ENCODE measurements at regions not wholly inside any gene's neighbourhood (a gene's known extent, or its start where the extent isn't known, plus 50 kb on each side); places are given as distances from the start of the nearest gene placed in this dataset.
A peak's percentile ranks its signal among the peaks of the same experiment; 100 is the strongest.

DNA sequence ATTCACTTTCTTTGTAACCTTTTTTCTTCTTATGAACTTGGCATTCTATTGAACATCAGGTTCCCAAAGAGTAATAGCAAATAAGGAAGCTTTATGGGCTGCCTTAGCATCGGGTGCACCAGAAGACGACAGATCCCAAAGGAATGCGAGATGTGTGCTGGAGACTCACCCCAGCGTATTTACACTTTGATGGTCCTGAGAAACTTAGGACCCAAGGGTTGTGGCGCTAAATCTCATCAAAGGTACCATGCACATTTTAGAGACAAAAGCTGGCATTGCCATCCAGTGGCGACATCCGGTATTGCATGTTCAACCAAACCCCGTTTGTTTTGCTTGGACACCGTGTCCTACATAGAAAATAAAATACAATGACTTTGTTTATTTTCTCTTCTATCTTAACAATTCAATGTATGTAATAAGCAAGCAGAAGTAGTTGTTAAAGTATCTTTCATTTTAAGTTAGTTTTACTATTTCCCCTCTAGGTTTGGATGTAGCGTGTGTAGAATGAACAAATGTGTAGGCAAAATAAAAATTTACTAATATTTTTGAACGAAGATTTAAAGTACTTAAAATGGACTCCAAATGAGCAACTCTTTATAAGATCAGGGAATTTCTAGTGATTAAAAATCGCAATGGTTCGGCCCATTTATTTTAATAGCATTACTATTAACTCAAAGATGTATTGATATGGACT lies 1154.8 kb downstream of the GATA3 start:
- intact Hi-C loops (cut with micrococcal nuclease; ENCODE audit: unreplicated experiment), result loop anchor here (1.0 to 5.0 kb wide), 6 partner anchors 92 to 1682 kb away; partner anchors contain the start of gene GATA3
- BruUV-seq (replicated peaks), result no TSS peak
- POLR2A ChIA-PET (ENCODE audit: unreplicated experiment), result interaction anchor here (0.6 kb wide), 1 partner anchor 107 kb away, joined by 6 read pairs; no protein-coding TSS in a partner anchor

DNA sequence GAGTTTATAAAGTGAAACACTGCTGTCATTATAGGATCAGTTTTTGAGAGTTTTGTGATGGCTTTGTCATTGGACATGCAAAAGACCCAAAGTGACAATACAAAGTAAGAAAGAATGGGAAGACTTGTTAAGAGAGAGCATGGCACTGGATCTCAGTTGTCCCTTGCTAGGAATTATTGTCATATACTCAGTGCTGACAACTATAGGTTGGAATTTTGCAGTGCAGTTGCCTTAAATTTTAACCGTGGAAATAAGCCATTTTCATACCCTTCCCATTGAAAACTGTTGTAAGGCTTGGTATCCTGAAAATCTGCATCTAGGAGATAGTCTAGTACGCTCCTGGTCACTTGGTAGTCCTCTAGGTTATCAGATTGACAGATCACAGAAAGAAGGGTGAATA lies 1156.7 kb downstream of the GATA3 start:
- no peak overlapping the region for H3K4me3 ChIP-seq
- no peaks in the 10 kb centered on the region for H3K9me2 ChIP-seq (ENCODE audit: insufficient read depth)
- no peak overlapping the region for H2AFZ ChIP-seq
- H3K27me3 ChIP-seq (ENCODE audit: insufficient read depth, low read depth), result no peaks in the 10 kb centered on the region
- no peaks in the 10 kb centered on the region for H3K4me1 ChIP-seq (replicated peaks; ENCODE audit: insufficient read depth)
- no peak for TF ChIP-seq EZH2 (IDR thresholded peaks at IDR 0.05; ENCODE audit: low read depth)
- no peak for TF ChIP-seq CTCF (conservative IDR thresholded peaks at IDR 0.05)
- H4K20me1 ChIP-seq (ENCODE audit: insufficient read depth), result no peaks in the 10 kb centered on the region
- no peaks in the 10 kb centered on the region for H3K36me3 ChIP-seq (ENCODE audit: low read depth)
- no peaks in the 10 kb centered on the region for H3K9me3 ChIP-seq (ENCODE audit: insufficient read depth, low read depth)
- POLR2A ChIA-PET (ENCODE audit: unreplicated experiment), result no interaction called here
- H3K27ac ChIP-seq, result no peak overlapping the region
- CTCF ChIA-PET, result no interaction called here
- DNase-seq, result no peak
- no peaks in the 10 kb centered on the region for H3F3A ChIP-seq (ENCODE audit: insufficient read depth, low read depth)
- H3K79me2 ChIP-seq (ENCODE audit: low read depth), result no peaks in the 10 kb centered on the region
- no peak overlapping the region for H3K4me2 ChIP-seq
- BruUV-seq (replicated peaks), result no TSS peak
- intact Hi-C loops (cut with micrococcal nuclease; ENCODE audit: unreplicated experiment), result no loop called here

More for the DNA sequence above, 1154.8 kb downstream of the GATA3 start:
- Histone ChIP-seq H3K36me3 (ENCODE audit: low read depth) (no peaks in the 10 kb centered on the region), H2AFZ (no peak overlapping the region; the same call in 1 of the 2 replicates), H4K20me1 (ENCODE audit: insufficient read depth) (no peaks in the 10 kb centered on the region), H3K27ac (no peak overlapping the region), H3K4me2 (peak overlapping the region; percentile 44), H3K4me3 (no peak overlapping the region), H3K27me3 (ENCODE audit: insufficient read depth, low read depth) (no peaks in the 10 kb centered on the region), H3K9me3 (ENCODE audit: insufficient read depth, low read depth) (no peaks in the 10 kb centered on the region), H3K79me2 (ENCODE audit: low read depth) (no peaks in the 10 kb centered on the region), H3F3A (ENCODE audit: insufficient read depth, low read depth) (no peaks in the 10 kb centered on the region), H3K9me2 (ENCODE audit: insufficient read depth) (no peaks in the 10 kb centered on the region), H3K4me1 (replicated peaks; ENCODE audit: insufficient read depth) (no peaks in the 10 kb centered on the region)
- DNase-seq, result peak; percentile 61 to 69
- TF ChIP-seq CTCF (conservative IDR thresholded peaks at IDR 0.05) (peak; percentile 87), EZH2 (IDR thresholded peaks at IDR 0.05; ENCODE audit: low read depth) (no peak)
- CTCF ChIA-PET, result interaction anchor here (1.0 kb wide), 1 partner anchor 88 kb away, joined by 3 read pairs; no protein-coding TSS in a partner anchor

GRCh38 chr10:9214618-9215017 lies 1160.1 kb downstream of the GATA3 start:
- H3K79me2 ChIP-seq (ENCODE audit: low read depth), result no peaks in the 10 kb centered on the region
- H3K4me3 ChIP-seq, result no peak overlapping the region
- no peaks in the 10 kb centered on the region for H3F3A ChIP-seq (ENCODE audit: insufficient read depth, low read depth)
- no peak overlapping the region for H3K27ac ChIP-seq
- TF ChIP-seq CTCF (conservative IDR thresholded peaks at IDR 0.05) (no peak), EZH2 (IDR thresholded peaks at IDR 0.05; ENCODE audit: low read depth) (no peak)
- ChIA-PET CTCF (no interaction called here), POLR2A (ENCODE audit: unreplicated experiment) (no interaction called here)
- no peak overlapping the region for H2AFZ ChIP-seq
- no peaks in the 10 kb centered on the region for H3K36me3 ChIP-seq (ENCODE audit: low read depth)
- no peak for DNase-seq
- BruUV-seq (replicated peaks), result no TSS peak
- no peaks in the 10 kb centered on the region for H3K9me2 ChIP-seq (ENCODE audit: insufficient read depth)
- no peak overlapping the region for H3K4me2 ChIP-seq
- H3K9me3 ChIP-seq (ENCODE audit: insufficient read depth, low read depth), result no peaks in the 10 kb centered on the region
- intact Hi-C loops (cut with micrococcal nuclease; ENCODE audit: unreplicated experiment), result no loop called here
- no peaks in the 10 kb centered on the region for H4K20me1 ChIP-seq (ENCODE audit: insufficient read depth)
- H3K27me3 ChIP-seq (ENCODE audit: insufficient read depth, low read depth), result no peaks in the 10 kb centered on the region
- H3K4me1 ChIP-seq (replicated peaks; ENCODE audit: insufficient read depth), result no peaks in the 10 kb centered on the region
